ENCODE measurements at regions not wholly inside any gene's neighbourhood (a gene's known extent, or its start where the extent isn't known, plus 50 kb on each side); places are given as distances from the start of the nearest gene placed in this dataset.

- no peak for DNase-seq
Observed at GRCh38 chr21:36555199-36555800, 75.4 kb upstream of the CLDN14 start.

DNA sequence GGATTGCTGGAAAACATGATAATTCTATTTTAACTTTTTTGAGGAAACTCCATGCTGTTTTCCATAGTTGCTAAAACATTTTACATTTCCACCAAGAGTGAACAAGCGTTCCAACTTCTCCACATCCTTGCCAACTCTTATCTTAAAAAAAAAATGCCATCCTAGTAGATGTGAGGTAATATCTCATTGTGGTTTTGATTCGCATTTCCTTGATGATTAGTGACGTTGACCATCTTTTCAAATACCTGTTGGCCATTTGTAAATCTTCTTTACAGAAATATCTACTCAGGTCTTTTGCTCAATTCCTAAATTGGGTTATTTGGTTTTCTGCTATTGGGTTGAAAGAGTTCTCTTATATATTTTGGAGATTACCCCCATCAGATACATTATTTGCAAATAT, 77.4 kb upstream of the CLDN14 start:
- no peak for DNase-seq

DNA sequence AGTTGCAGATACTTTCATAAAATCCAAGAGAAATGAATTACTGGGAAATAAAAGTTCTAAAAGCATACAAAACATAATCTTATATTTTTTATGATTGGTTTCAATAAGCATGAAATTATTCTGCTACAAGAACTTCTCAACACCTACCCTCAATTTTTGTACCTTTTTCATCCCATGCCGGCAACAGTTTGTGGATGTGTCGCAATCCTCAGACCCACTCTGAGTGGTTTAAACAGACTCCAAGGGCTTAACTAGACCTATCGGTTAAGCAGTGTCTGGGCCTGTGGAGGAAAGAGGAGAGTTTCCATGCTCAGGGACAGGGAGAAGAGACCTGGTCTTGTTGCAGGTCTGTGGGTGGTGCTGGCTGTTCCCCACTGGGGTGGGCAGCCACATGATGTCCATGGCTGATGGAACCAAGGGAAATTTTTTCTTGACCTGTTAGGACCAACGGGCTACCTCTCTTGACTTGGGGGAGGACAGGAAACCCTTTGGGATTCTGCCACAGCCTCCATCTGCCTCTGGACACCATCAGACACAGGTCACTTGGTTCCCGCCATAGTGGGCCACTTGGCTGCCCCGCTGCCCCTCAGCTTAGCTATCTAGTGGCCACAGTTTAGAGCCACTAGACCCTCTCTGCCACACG, 81.1 kb upstream of the CLDN14 start:
- DNase-seq = no peak

- no peak for DNase-seq
Observed at GRCh38 chr21:36563341-36563926, 83.5 kb upstream of the CLDN14 start.

GRCh38 chr21:36564647-36565046, 84.7 kb upstream of the CLDN14 start:
- DNase-seq = no peak

DNA sequence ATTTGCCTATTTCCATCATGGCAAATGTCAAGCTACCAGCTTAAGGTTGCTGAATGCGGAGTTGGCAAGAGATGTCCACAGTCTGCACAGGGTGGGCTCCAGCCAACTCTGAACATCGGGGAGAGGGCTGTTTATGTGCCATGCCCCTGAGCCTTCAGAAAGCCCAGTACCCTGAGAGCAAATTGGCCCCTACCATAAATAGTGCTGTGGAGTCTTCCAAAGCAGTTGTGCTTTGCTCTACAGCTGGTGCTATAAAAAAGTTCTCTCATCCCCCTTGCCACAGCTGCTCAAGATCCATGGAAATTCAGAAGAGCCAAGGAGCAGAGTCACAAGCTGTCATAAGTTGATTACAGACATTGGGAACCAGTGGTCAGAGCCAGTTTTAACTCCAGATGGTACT, 85.6 kb upstream of the CLDN14 start:
- no peak for DNase-seq

DNA sequence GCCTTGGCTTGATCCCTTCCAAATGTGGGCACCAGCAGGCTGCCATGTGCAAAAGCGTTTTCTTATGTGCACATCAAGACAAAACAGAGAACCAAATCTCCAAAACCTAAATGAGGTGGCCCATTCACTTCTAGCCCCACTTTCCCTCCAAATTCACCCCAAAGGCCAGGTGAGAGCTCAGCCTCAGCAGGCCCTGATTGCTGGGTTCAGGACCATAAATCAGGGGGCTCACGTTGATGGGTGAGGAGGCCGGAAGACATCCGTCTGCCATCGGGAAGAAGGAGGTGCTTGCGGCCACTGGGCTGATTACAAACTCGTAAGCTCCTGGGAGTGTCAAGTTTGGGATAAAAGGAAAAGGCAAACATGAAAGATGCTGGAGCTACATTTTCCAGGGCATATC, 86.7 kb upstream of the CLDN14 start:
- no peak for DNase-seq

- DNase-seq = no peak
Observed at GRCh38 chr21:36567216-36567885, 87.4 kb upstream of the CLDN14 start.

DNA sequence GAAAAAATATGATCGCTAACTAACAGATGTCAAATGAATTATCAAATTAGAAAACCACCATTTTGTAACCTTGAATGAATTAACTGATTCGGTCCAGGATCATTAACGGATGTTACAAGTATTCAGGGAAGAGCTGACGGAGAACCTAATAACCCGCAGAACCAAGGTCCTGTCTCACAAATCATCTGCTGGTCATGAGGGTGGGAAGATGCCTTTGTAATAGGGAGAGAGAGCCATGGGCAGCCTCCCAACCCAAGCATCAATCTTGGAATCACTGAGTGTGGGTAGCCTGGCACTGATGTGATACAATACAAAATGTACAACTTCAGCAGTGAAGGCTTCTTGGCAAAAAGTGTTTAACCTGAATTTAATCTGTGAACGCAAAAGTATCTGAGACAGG, 89.6 kb upstream of the CLDN14 start:
- no peak for DNase-seq

- DNase-seq = no peak
Observed at GRCh38 chr21:36571556-36571955, 91.6 kb upstream of the CLDN14 start.

GRCh38 chr21:36572039-36572438, 92.1 kb upstream of the CLDN14 start:
- DNase-seq = no peak

- no peak for DNase-seq
Observed at GRCh38 chr21:36575306-36575705, 95.4 kb upstream of the CLDN14 start.

GRCh38 chr21:36576441-36576840, 96.5 kb upstream of the CLDN14 start:
- DNase-seq = no peak

DNA sequence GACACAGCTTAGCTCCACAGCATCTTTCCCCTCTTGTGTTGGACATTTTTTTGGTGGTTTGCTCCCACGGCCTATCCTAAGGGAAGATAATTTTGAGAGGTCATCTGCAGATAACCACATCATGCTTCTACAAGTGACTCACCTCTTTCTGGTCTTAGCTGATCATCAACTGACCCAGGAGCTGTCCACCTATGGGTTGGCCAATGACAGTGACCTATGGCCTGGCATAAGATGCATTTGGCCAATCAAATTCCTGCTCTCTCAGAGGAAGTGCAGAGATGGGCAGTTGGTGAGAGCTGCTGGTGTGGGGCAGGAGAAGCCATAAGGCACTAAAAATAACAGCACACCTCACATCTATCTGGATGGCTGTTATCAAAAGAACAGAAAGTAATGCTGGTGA, 100.0 kb upstream of the CLDN14 start:
- DNase-seq = no peak

GRCh38 chr21:36582271-36582670, 102.3 kb upstream of the CLDN14 start:
- no peak for DNase-seq

DNA sequence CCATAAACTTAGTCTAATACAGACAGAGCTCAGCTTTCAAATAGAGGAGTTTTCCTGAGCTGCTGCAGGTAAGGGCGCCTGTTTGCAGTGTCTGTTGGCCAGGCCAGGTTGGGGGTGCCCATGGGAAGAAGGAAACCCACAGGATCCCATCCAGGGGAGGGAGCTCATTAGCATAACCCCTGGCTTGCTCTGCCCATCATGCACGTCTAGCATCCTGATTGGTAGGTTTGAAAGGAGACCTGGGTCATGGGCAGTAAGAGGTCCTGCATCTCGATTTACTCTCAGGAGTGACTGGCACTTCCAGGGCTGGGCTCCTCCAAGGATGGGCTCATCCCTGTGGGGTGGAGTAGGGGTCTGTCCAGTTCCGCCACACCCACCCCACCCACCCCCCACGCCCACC, 103.7 kb upstream of the CLDN14 start:
- DNase-seq = no peak

GRCh38 chr21:36584980-36585940, 105.3 kb upstream of the CLDN14 start:
- DNase-seq = no peak

DNA sequence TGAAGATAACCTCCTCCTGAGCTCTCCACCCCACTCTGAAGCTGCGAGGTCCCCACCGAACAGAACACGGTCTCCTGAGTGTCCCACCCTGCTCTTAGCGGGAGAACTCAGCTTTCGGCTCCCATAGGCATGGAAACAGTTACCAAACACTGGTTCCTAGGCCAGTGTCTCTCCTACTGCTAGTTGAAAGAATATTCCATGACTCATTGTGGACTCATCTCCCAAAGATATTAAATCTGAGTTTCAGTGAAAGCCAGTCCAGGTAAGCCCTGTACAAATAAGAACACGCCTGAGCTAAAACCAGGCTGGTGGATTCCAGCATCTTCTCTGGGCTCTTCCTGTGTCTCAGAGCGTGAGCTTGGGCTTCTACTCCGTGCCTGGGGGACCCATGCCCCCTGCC, 107.5 kb upstream of the CLDN14 start:
- DNase-seq = no peak

GRCh38 chr21:36589352-36589971, 109.5 kb upstream of the SIM2 start:
- peak; percentile 42 for DNase-seq

DNA sequence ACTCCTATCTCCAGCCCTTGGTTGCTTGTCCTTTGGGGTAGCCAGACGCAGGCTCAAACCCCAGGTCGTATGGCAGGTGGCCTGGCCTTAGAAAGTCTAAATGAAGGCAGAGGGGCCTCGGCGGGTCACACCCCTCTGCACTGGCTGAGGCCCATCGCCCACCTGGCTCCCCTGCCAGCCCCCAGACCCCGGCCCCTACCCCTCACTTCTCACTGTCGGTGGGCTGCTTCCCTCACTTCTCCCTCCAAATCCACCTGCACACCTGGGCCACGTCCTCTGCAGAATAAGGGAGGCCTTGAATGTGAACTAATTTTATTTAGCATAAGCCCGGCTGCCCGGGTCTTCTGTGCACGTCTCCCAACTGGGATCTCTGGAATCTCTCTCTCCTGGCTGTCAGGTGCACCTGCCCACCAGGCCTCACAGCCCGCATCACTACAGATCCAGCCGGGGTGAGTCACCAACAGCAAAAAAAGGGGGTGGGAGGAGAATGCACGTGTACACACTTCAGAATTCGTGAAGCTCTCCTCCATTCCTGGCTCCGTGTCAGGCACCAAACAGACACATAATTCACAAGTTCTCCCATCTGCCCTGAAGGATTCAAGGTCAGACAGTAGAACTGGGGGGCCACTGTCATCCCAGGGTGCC, 107.5 kb upstream of the SIM2 start:
- no peak for DNase-seq

- no peak for DNase-seq
Observed at GRCh38 chr21:36596174-36596573, 102.7 kb upstream of the SIM2 start.

DNA sequence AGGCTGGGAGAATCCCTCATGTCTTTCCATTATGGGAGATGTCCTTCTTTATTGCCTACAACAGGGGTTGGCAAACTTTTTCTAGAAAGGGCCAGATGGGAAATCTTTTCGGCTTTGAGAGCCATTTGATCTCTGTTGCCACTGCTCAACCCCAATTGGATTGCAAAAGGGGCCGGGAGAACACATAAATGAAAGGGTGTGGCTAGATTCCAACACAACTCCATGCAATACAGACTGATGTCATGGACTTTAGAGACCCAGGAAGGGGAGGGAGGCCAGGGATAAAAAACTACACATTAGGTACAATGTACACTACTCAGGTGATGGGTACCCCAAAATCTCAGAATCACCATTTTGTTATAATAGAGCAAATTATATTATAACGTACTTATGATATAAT, 97.6 kb upstream of the SIM2 start:
- no peak for DNase-seq

Data from NCI-H1092 (cell line).